ENCODE measurements at regions not wholly inside any gene's neighbourhood (a gene's known extent, or its start where the extent isn't known, plus 50 kb on each side); places are given as distances from the start of the nearest gene placed in this dataset.

- DNase-seq, result no peak
These were observed 74.3 kb downstream of the SYNE3 start for GRCh38 chr14:95442016-95442632.

- DNase-seq, result no peak
These were observed 75.5 kb downstream of the SYNE3 start for GRCh38 chr14:95440951-95441350.

GRCh38 chr14:95440496-95440895 is 76.0 kb downstream of the SYNE3 start:
- no peak for DNase-seq

GRCh38 chr14:95439881-95440280 is 76.6 kb downstream of the SYNE3 start:
- no peak for DNase-seq

GRCh38 chr14:95437715-95438114 is 78.7 kb downstream of the SYNE3 start:
- no peak for DNase-seq

GRCh38 chr14:95436354-95436753 is 80.1 kb downstream of the SYNE3 start:
- DNase-seq, result no peak

GRCh38 chr14:95434121-95434520 is 82.3 kb downstream of the SYNE3 start:
- no peak for DNase-seq

- DNase-seq, result no peak
These were observed 83.4 kb downstream of the SYNE3 start for GRCh38 chr14:95433094-95433478.

- no peak for DNase-seq
These were observed 84.0 kb downstream of the SYNE3 start for GRCh38 chr14:95432144-95433093.

GRCh38 chr14:95431199-95432143 is 85.0 kb downstream of the SYNE3 start:
- DNase-seq, result peak in 1 of 2 donors; percentile 12

- DNase-seq, result no peak
These were observed 87.9 kb downstream of the SYNE3 start for GRCh38 chr14:95428557-95428956.

GRCh38 chr14:95426116-95426475 is 90.4 kb downstream of the SYNE3 start:
- DNase-seq, result no peak

- DNase-seq, result no peak
These were observed 90.9 kb downstream of the SYNE3 start for GRCh38 chr14:95425369-95426115.

GRCh38 chr14:95424529-95424928 is 91.9 kb downstream of the SYNE3 start:
- no peak for DNase-seq

- no peak for DNase-seq
These were observed 94.7 kb downstream of the SYNE3 start for GRCh38 chr14:95421741-95422140.

- no peak for DNase-seq
These were observed 96.4 kb downstream of the SYNE3 start for GRCh38 chr14:95420060-95420459.

GRCh38 chr14:95419569-95419968 is 96.9 kb downstream of the SYNE3 start:
- DNase-seq, result no peak

GRCh38 chr14:95418858-95419257 is 97.6 kb downstream of the SYNE3 start:
- no peak for DNase-seq

- no peak for DNase-seq
These were observed 97.8 kb upstream of the CLMN start for GRCh38 chr14:95417492-95417891.

- DNase-seq, result no peak
These were observed 96.3 kb upstream of the CLMN start for GRCh38 chr14:95415993-95416392.

GRCh38 chr14:95413289-95414215 is 93.8 kb upstream of the CLMN start:
- no peak for DNase-seq

Measured in CD4-positive, alpha-beta T cell treated with Interleukin-1 beta for 1 hour (primary cell).